Natural killer cell (primary cell): ENCODE measurements at regions not wholly inside any gene's neighbourhood (a gene's known extent, or its start where the extent isn't known, plus 50 kb on each side); places are given as distances from the start of the nearest gene placed in this dataset.

Experiments used
- ATAC-seq, 3 donors: fragments of 150-1000 bp in 2 of 3; fragments of 200-7000 bp in 1 of 3; cut with Tn5 transposase; 1 replicate in 1 of 3; 2 replicates in 2 of 3; pipeline ENCODE4 v1.10.0; 2021; ENCODE audit warnings: mild to moderate bottlenecking in 2 of 3, moderate library complexity in 2 of 3
- DNase-seq, 2 donors: peaks; one replicate each; pipeline versions ENCODE4 v3.0.0 to v3.0.0-alpha.2; 2013 to 2021; ENCODE audit warnings: mixed read lengths in 1 of 2
- H3K27ac ChIP-seq: one replicate; pipeline ENCODE4 v1.5.1; 2013; ENCODE audit warnings: mild to moderate bottlenecking, low read length
- H3K27me3 ChIP-seq: one replicate; pipeline ENCODE4 v1.6.1; 2013; ENCODE audit warnings: low read length; ENCODE audit not compliant: control insufficient read depth, insufficient read depth
- H3K36me3 ChIP-seq: one replicate; pipeline ENCODE4 v1.6.1; 2013; ENCODE audit warnings: low read length; ENCODE audit not compliant: control insufficient read depth, insufficient read depth
- H3K4me1 ChIP-seq: one replicate; pipeline ENCODE4 v1.6.1; 2013; ENCODE audit warnings: low read length; ENCODE audit not compliant: control insufficient read depth, insufficient read depth
- H3K4me3 ChIP-seq: one replicate; pipeline ENCODE4 v1.5.1; 2013; ENCODE audit warnings: low read length
- H3K9me3 ChIP-seq: one replicate; pipeline ENCODE4 v1.6.1; 2013; ENCODE audit warnings: low read length; ENCODE audit not compliant: control insufficient read depth, insufficient read depth
- H3K27ac Mint-ChIP-seq, 2 donors: one replicate each; pipeline ENCODE4 v1.8.0; 2022; ENCODE audit warnings: mild to moderate bottlenecking in 2 of 2, mixed read lengths in 2 of 2, moderate library complexity in 1 of 2
- H3K27me3 Mint-ChIP-seq, 2 donors: one replicate each; pipeline ENCODE4 v1.8.0; 2022; ENCODE audit warnings: low read depth in 2 of 2, mixed read lengths in 2 of 2
- H3K36me3 Mint-ChIP-seq: one replicate; pipeline ENCODE4 v1.8.0; 2022; ENCODE audit warnings: mixed read lengths
- H3K4me1 Mint-ChIP-seq, 2 donors: one replicate each; pipeline ENCODE4 v1.8.0; 2022; ENCODE audit warnings: mixed read lengths in 2 of 2
- H3K4me3 Mint-ChIP-seq: one replicate; pipeline ENCODE4 v1.8.0; 2022; ENCODE audit warnings: mild to moderate bottlenecking, moderate library complexity, mixed read lengths
- H3K9me3 Mint-ChIP-seq, 2 donors: one replicate each; pipeline ENCODE4 v1.8.0; 2022; ENCODE audit warnings: mixed read lengths in 2 of 2
- whole genome bisulfite sequencing: methylation state at CpG from one replicate; pipeline ENCODE4 v1.1.7; 2013; ENCODE audit warnings: missing lambda C conversion rate; ENCODE audit not compliant: insufficient coverage; 5-methylcytosine and 5-hydroxymethylcytosine counted together
- intact Hi-C: fragments of 100-400 bp; cut with micrococcal nuclease; formaldehyde crosslinking; loops from one replicate; pipeline ENCODE4 v1.14.2; 2022
- TF ChIP-seq, protein P1 (sequence below): fragments of 200-600 bp; IDR thresholded peaks from one replicate; pipeline ENCODE4 v1.8.0; 2022; ENCODE audit warnings: antibody characterized with exemption

DNA sequence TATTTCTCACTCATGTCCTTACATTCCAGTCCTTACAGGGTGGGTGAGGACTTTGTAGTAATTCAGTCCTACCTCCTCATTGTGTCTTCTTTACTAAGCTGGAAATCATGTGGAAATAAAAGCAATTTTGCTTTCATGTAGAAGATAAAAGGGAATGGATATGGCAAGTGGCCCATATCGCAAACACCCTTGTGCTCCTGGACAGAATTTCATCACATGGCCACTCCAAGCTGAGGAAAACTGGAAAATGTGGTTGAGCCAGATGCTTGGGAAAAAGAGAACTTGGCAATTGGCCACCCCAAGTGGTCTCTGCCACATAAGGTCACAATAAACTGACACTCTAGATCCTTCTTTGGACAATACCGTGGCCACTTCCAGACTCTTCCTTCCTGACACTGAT lies 64.2 kb upstream of the IFNG-AS1 start:
- intact Hi-C loops = no loop called here
- no peaks in the 10 kb centered on the region for H3K9me3 Mint-ChIP-seq
- H3K27ac Mint-ChIP-seq = no peak overlapping the region
- H3K27me3 Mint-ChIP-seq = peaks cover 7 to 8% of the 10 kb centered on the region in 2 donors
- no peak for DNase-seq
- no peaks in the 10 kb centered on the region for H3K4me1 Mint-ChIP-seq
- no peak for ATAC-seq
- WGBS = 80% methylated on average over 2 of the region's 2 CpGs
- H3K27ac ChIP-seq = no peak overlapping the region
- no peaks in the 10 kb centered on the region for H3K27me3 ChIP-seq
- H3K4me3 ChIP-seq = no peak overlapping the region
- H3K36me3 Mint-ChIP-seq = no peaks in the 10 kb centered on the region
- no peaks in the 10 kb centered on the region for H3K9me3 ChIP-seq
- no peaks in the 10 kb centered on the region for H3K4me1 ChIP-seq
- H3K4me3 Mint-ChIP-seq = no peak overlapping the region
- H3K36me3 ChIP-seq = no peaks in the 10 kb centered on the region
- TF ChIP-seq, protein P1, sequence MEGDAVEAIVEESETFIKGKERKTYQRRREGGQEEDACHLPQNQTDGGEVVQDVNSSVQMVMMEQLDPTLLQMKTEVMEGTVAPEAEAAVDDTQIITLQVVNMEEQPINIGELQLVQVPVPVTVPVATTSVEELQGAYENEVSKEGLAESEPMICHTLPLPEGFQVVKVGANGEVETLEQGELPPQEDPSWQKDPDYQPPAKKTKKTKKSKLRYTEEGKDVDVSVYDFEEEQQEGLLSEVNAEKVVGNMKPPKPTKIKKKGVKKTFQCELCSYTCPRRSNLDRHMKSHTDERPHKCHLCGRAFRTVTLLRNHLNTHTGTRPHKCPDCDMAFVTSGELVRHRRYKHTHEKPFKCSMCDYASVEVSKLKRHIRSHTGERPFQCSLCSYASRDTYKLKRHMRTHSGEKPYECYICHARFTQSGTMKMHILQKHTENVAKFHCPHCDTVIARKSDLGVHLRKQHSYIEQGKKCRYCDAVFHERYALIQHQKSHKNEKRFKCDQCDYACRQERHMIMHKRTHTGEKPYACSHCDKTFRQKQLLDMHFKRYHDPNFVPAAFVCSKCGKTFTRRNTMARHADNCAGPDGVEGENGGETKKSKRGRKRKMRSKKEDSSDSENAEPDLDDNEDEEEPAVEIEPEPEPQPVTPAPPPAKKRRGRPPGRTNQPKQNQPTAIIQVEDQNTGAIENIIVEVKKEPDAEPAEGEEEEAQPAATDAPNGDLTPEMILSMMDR = no peak

DNA sequence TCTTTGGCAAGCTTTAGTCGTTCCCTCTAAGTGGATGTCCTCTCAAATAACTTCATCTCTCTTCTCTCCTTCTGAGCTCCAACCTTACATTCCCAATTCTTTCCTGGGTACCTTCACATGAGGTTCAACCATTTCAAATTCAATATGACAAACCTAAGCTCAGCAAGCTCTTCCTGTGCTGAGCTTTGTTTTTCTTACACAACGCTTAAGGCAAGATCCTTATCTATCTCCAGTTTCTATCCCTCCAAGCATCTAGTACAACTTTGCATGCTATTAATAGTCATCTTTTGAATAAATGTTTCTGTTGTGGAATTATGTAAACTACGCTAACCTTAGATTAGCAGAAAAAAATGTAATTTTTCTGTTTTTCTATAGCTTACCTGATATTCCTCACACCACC lies 63.7 kb upstream of the IFNG-AS1 start:
- no peaks in the 10 kb centered on the region for H3K27me3 ChIP-seq
- TF ChIP-seq, protein P1 = no peak
- no peak overlapping the region for H3K4me3 ChIP-seq
- 83% methylated on average over 1 of the region's 3 CpGs for WGBS
- intact Hi-C loops = no loop called here
- ATAC-seq = no peak
- DNase-seq = no peak
- no peaks in the 10 kb centered on the region for H3K9me3 ChIP-seq
- H3K4me3 Mint-ChIP-seq = no peak overlapping the region
- H3K9me3 Mint-ChIP-seq = no peaks in the 10 kb centered on the region
- H3K36me3 ChIP-seq = no peaks in the 10 kb centered on the region
- H3K27ac ChIP-seq = no peak overlapping the region
- no peak overlapping the region for H3K27ac Mint-ChIP-seq
- no peaks in the 10 kb centered on the region for H3K4me1 ChIP-seq
- peaks cover 7 to 8% of the 10 kb centered on the region in 2 donors for H3K27me3 Mint-ChIP-seq
- no peaks in the 10 kb centered on the region for H3K36me3 Mint-ChIP-seq
- no peaks in the 10 kb centered on the region for H3K4me1 Mint-ChIP-seq

DNA sequence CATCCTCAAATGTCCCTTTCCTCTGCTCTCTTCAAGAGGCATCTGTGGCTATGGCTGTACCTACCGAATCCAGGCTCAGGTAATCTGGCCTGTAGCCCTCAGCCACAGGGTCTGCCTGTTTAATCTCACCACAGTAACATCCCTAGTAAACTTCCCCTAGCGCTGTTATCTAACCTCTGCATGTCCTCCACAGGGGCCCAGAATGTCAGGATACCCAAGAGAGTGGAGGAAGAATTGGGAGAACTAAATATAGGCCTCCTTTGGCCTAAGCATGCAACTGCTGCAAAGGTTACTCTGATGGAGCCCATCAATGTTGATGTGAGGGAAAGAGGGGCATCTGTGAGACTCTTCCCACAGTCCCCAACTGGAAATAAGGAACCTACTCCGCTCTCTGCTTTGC lies 63.2 kb upstream of the IFNG-AS1 start:
- no peaks in the 10 kb centered on the region for H3K4me1 Mint-ChIP-seq
- ATAC-seq (no peak), DNase-seq (no peak)
- no peak overlapping the region for H3K4me3 Mint-ChIP-seq
- no peaks in the 10 kb centered on the region for H3K9me3 Mint-ChIP-seq
- TF ChIP-seq, protein P1 = no peak
- Histone ChIP-seq H3K36me3 (no peaks in the 10 kb centered on the region), H3K27me3 (no peaks in the 10 kb centered on the region), H3K4me3 (no peak overlapping the region), H3K4me1 (no peaks in the 10 kb centered on the region), H3K27ac (no peak overlapping the region), H3K9me3 (no peaks in the 10 kb centered on the region)
- intact Hi-C loops = no loop called here
- H3K36me3 Mint-ChIP-seq = no peaks in the 10 kb centered on the region
- WGBS = 96% methylated on average over 2 of the region's 3 CpGs
- peaks cover 3 to 4% of the 10 kb centered on the region in 2 donors for H3K27me3 Mint-ChIP-seq
- no peak overlapping the region for H3K27ac Mint-ChIP-seq

GRCh38 chr12:67927324-67927723 lies 61.9 kb upstream of the IFNG-AS1 start:
- no peaks in the 10 kb centered on the region for H3K36me3 Mint-ChIP-seq
- Histone ChIP-seq H3K36me3 (no peaks in the 10 kb centered on the region), H3K4me1 (no peaks in the 10 kb centered on the region), H3K27me3 (no peaks in the 10 kb centered on the region), H3K9me3 (no peaks in the 10 kb centered on the region), H3K27ac (no peak overlapping the region), H3K4me3 (no peak overlapping the region)
- H3K4me1 Mint-ChIP-seq = no peaks in the 10 kb centered on the region
- intact Hi-C loops = no loop called here
- ATAC-seq = no peak
- 95% methylated on average over 4 of the region's 4 CpGs for WGBS
- TF ChIP-seq, protein P1 = no peak
- no peak overlapping the region for H3K27ac Mint-ChIP-seq
- H3K27me3 Mint-ChIP-seq = peaks cover 2 to 6% of the 10 kb centered on the region in 2 donors
- no peaks in the 10 kb centered on the region for H3K9me3 Mint-ChIP-seq
- no peak overlapping the region for H3K4me3 Mint-ChIP-seq
- no peak for DNase-seq
